GM21381 (cell line): ENCODE measurements at regions not wholly inside any gene's neighbourhood (a gene's known extent, or its start where the extent isn't known, plus 50 kb on each side); places are given as distances from the start of the nearest gene placed in this dataset.
A peak's percentile ranks its signal among the peaks of the same experiment; 100 is the strongest.
"Not testable (repeated sequence)": the region's sequence is repeated elsewhere in the genome, so short reads cannot be mapped to it uniquely, and the experiment has no call there.

Experiments used
- ATAC-seq: cut with Tn5 transposase; IDR thresholded peaks from one replicate; pipeline ENCODE4 v1.9.1; 2021; ENCODE audit warnings: mild to moderate bottlenecking, moderate library complexity; ENCODE audit not compliant: unreplicated experiment

DNA sequence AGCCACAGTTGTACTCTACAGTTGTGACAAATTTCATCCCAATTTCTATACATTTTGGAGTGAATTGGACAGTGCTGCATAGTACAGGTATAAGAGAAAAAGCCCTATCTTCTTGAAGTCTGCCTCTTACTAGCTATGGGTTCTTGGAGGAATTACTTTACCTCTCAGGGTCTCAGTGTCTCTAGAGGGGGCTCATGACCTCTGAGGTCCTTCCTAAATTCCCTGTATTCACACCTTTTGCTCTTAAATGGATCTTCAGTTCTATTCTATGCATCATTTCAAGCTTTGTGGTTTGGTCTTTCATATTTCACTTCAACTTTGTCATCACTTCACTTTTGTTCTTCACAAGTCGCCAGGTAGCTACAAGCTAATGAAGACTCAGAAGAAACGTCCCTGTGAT is 71.2 kb upstream of the ERCC4 start:
- no peak for ATAC-seq

DNA sequence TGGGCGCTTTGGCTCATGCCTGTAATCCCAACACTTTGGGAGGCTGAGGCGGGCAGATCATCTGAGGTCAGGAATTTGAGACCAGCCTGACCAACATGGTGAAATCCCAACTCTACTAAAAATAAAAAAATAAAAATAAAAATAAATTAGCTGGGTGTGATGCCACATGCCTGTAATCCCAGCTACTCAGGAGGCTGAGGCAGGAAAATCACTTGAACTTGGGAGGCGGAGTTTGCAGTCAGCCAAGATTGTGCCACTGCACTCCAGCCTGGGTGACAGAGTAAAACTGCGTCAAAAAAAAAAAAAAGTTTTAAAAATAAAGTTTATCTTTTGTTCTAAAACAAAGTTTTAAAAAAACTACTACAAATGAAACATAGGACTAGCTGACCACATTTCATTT is 69.8 kb upstream of the ERCC4 start:
- ATAC-seq = not testable (repeated sequence)

DNA sequence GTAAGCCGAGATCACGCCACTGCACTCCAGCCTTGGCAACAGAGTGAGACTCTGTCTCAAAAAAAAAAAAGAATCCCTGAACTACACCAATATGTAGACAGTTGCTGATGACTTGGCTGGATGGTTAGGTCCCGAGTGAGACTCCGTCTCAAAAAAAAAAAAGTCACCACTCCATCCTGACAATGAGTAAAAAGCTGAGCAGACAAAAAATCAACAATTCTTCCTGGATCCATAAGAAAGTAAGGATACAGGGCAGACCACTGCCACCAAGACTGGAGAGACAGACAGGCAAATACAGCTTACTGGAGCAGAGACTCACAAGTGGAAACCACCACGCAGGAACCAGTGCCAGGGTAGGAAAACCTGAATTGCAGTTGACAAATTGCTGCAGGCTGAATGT is 67.1 kb upstream of the ERCC4 start:
- no peak for ATAC-seq

DNA sequence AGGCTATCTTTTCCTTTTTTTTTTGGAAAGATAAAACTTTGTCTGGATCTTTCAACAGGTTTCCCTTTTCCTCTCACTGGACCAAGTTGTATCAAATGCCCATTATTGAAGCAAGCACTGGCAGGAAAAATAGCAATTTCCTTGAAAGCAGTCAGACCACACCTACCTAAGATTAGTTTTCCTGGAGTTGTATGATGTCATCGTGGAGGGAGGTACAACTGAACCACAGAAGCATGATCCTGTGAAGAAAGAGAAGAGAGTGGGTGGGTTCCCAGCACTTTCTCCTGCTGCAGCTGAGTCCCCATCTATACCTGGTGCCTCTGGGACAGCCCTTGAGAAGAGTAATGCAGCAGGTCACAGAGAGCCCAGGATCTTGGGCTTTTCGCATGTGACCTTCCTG is 63.6 kb upstream of the ERCC4 start:
- no peak for ATAC-seq

DNA sequence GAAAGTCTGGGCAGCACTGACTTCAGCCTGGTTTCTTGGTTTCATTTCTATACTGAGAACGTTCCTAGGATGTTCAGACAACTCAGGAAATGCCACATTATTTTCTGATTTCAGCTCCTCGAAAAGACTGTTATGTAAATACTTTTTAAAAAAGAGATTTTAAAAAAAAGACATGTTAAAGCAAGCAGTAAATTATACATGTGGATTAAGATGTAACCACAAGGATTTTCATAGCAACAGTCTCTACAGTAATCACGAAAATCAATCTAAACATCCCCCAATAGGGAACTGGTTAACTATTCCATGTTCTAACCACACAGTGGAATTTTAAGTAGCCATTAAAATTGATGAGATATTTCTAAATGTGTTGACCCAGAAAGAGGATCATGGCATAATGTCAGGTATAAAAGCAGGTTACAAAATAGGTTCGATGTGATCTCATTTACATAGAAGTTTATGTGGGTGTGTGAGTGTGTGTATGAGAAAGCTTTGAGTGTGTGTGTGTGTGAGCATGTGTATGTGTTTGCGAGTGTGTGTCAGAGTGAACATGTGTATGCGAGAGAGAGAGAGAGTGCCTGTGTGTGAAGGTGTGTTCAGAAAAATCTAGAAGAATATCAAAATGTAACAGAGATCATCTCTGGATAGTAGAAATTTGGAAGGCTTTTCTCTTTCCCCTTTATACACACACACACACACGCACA is 63.0 kb upstream of the ERCC4 start:
- no peak for ATAC-seq

DNA sequence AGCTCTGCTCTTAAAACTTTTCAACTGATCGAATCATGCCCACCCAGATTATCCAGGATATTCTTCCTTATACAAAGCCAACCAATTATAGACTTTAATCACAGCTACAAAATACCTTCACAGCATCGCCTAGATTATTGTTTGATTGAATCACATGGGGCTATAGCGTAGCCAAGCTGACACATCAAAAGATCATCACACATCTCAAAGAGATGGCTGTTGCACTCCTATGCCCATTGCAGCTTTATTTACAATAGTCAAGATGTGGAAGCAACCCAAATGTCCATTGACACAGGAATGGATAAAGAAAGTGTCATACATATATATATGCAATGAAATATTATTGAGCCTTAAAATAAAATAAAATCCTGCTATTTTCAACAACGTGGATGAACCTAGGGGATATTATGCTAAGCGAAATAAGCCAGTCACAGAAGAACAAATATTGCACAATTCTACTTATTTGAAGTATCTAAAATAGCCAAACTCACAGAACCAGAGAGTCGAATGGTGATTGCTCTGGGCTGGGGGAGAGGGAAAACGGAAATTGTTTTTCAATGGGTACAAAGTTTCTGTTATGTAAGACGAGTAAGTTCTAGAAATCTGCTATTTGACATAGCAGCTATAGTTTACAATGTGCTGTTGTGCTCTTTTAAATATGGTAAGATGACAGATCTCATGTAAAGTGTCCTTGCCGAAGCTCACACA is 60.9 kb upstream of the ERCC4 start:
- ATAC-seq = no peak

DNA sequence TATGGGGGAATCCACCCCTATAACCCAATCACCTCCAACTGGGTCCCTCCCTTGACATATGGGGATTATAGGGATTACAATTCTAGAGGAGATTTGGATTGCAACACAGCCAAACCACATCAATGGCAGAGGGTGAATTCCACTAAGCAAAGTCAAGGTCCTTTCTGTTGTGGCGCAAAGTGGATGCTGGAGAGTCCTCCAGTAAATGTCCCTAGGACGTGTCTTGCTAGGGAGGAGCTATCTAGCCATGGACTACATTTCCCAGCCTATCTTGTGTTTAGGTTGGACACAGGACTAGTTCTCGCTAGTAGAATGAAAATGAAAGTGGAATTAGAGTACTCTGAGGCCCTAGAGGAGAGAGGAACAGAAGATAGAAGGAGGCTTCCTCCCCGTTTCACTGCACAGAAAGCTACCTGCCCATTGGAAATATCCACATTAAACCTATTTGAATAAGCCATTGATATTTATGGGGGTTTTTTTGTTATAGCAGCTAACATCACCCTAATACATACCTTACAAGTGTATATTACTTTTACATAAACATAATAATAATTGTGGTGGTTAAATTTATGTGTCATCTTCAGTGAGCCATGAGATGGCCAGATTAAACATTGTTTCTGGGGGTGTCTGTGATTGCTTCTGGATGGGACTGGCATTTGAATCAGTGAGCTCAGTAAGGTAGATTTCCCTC is 56.7 kb upstream of the ERCC4 start:
- ATAC-seq = no peak

DNA sequence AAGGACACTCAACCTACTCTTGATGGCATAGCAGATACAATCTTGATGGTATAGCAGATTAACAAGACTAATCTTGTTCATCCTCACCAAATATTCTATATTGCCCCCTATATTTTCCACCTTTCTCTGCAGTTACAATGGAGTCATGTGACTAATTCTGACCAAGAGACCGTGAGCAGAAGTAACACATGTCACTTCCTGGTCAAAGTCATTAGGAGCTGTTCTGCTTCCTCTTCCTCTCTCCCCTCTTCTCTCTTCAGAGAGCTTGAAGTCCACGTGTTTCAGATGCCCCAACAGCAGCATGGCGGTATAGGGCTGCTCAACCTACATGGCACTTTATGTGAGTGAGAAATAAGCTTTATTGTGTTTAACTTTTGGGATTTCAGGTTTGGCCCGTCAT is 55.3 kb upstream of the ERCC4 start:
- no peak for ATAC-seq

- ATAC-seq = peak; percentile 58
These were observed 53.9 kb upstream of the ERCC4 start for GRCh38 chr16:13866073-13866472.
